A172 (cell line): ENCODE measurements at regions not wholly inside any gene's neighbourhood (a gene's known extent, or its start where the extent isn't known, plus 50 kb on each side); places are given as distances from the start of the nearest gene placed in this dataset.
"Not testable (repeated sequence)": the region's sequence is repeated elsewhere in the genome, so short reads cannot be mapped to it uniquely, and the experiment has no call there.

Experiments used
- DNase-seq: peaks from one replicate; pipeline ENCODE4 v3.0.0-alpha.2; 2015; ENCODE audit warnings: low spot score

- DNase-seq = no peak
Observed at GRCh38 chr3:71926616-71927015, 141.7 kb upstream of the PROK2 start.

- DNase-seq = peak; percentile 8
Observed at GRCh38 chr3:71926262-71926600, 141.3 kb upstream of the PROK2 start.

- DNase-seq = not testable (repeated sequence)
Observed at GRCh38 chr3:71925511-71926261, 140.7 kb upstream of the PROK2 start.

GRCh38 chr3:71924721-71925120 is 139.8 kb upstream of the PROK2 start:
- no peak for DNase-seq

GRCh38 chr3:71921036-71921435 is 136.1 kb upstream of the PROK2 start:
- DNase-seq = no peak

GRCh38 chr3:71919572-71919971 is 134.6 kb upstream of the PROK2 start:
- DNase-seq = no peak

GRCh38 chr3:71917545-71917944 is 132.6 kb upstream of the PROK2 start:
- no peak for DNase-seq

- no peak for DNase-seq
Observed at GRCh38 chr3:71916747-71917369, 131.9 kb upstream of the PROK2 start.

- no peak for DNase-seq
Observed at GRCh38 chr3:71912839-71913495, 128.0 kb upstream of the PROK2 start.

GRCh38 chr3:71910108-71910507 is 125.2 kb upstream of the PROK2 start:
- DNase-seq = no peak

- DNase-seq = no peak
Observed at GRCh38 chr3:71907996-71908395, 123.0 kb upstream of the PROK2 start.

GRCh38 chr3:71906976-71907375 is 122.0 kb upstream of the PROK2 start:
- DNase-seq = no peak

GRCh38 chr3:71905426-71905825 is 120.5 kb upstream of the PROK2 start:
- no peak for DNase-seq

- no peak for DNase-seq
Observed at GRCh38 chr3:71903936-71904335, 119.0 kb upstream of the PROK2 start.

GRCh38 chr3:71903112-71903495 is 118.2 kb upstream of the PROK2 start:
- DNase-seq = peak; percentile 3

GRCh38 chr3:71902258-71903111 is 117.5 kb upstream of the PROK2 start:
- DNase-seq = no peak

GRCh38 chr3:71901645-71902044 is 116.7 kb upstream of the PROK2 start:
- DNase-seq = no peak

- DNase-seq = no peak
Observed at GRCh38 chr3:71900057-71900456, 115.1 kb upstream of the PROK2 start.

- no peak for DNase-seq
Observed at GRCh38 chr3:71896751-71897150, 111.8 kb upstream of the PROK2 start.

- DNase-seq = no peak
Observed at GRCh38 chr3:71893702-71894479, 108.9 kb upstream of the PROK2 start.

GRCh38 chr3:71893122-71893521 is 108.2 kb upstream of the PROK2 start:
- DNase-seq = no peak

- DNase-seq = no peak
Observed at GRCh38 chr3:71891483-71891882, 106.5 kb upstream of the PROK2 start.
